Heart left ventricle (tissue), 13 donors: ENCODE measurements at regions not wholly inside any gene's neighbourhood (a gene's known extent, or its start where the extent isn't known, plus 50 kb on each side); places are given as distances from the start of the nearest gene placed in this dataset.

Experiments used
- CTCF ChIP-seq, 12 donors: fragments of 200-600 bp; sonication (generic) in 4 of 12; IDR thresholded peaks; one replicate each; pipeline versions ENCODE4 v1.5.0 to v1.8.0; 2018 to 2022; ENCODE audit warnings: antibody characterized with exemption in 12 of 12, mild to moderate bottlenecking in 5 of 12
- POLR2A ChIP-seq, 2 donors: fragments of 450-650 bp; IDR thresholded peaks; one replicate each; pipeline ENCODE4 v1.6.1; 2017; ENCODE audit warnings: antibody characterized with exemption in 2 of 2, mild to moderate bottlenecking in 2 of 2, moderate library complexity in 2 of 2
- donor health status: ischemic (EF 13 %, LVEDD 7.1; RV severe dilation, severe dysfunction).
- donor health status: DM: no; HTN: yes; CAD: no.
- donor health status: DM: no; HTN: no; CAD: no.
- donor health status: ischemic (EF 25% LVEDD 6.9; RV normal size, moderate dysfunction).
- donor health status: ischemic (EF 25% LVEDD 5.7; RV mildly dilated, moderate dysfunction).
- donor health status: ischemic (EF 35%, LVEDD 5.7; RV mildly dilated, moderate dysfunction).
- donor health status: nonischemic (EF 11% LVEDD 7.7; RV severe dilation, severe dysfunction).
- donor health status: DM: yes; HTN: yes; CAD: no.
- donor health status: PGD.
- donor health status: ischemic (EF 29% LVEDD 5.4; RV normal size, mild dysfunction).
- donor health status: nonischemic (EF 23%, LVEDD 6.1; RV moderate dilation, normal function).

GRCh38 chrX:8003147-8003883 is 76.1 kb upstream of the PNPLA4 start:
- TF ChIP-seq POLR2A (IDR thresholded peaks at IDR 0.05) (no peak), CTCF (IDR thresholded peaks at IDR 0.05) (no peak)
